ENCODE measurements at regions not wholly inside any gene's neighbourhood (a gene's known extent, or its start where the extent isn't known, plus 50 kb on each side); places are given as distances from the start of the nearest gene placed in this dataset.

- DNase-seq (ENCODE audit: low read depth in 1 of 2, low spot score in 2 of 2) (no peak), FAIRE-seq (no peak)
- Histone ChIP-seq H3K4me1 (replicated peaks in 1 of 4; ENCODE audit: control insufficient read depth in 3 of 4, insufficient read depth in 4 of 4, low read length in 3 of 4) (no peaks in the 10 kb centered on the region), H3K79me1 (ENCODE audit: low read depth, low read length) (no peaks in the 10 kb centered on the region), H2BK120ac (replicated peaks; ENCODE audit: low read depth, low read length) (no peak overlapping the region), H3K9me3 (ENCODE audit: insufficient read depth in 2 of 2, low read depth in 1 of 2, low read length in 1 of 2) (peaks cover 0 to 9% of the 10 kb centered on the region in 2 experiments; a peak in 1 of 4 replicates), H3K4me2 (ENCODE audit: insufficient read depth in 1 of 2, low read depth in 2 of 2, low read length in 2 of 2) (no peak overlapping the region), H2AFZ (ENCODE audit: low read length) (0 out of 2 replicates have a peak overlapping the region, but pooled peaks have one; percentile 2), H3K27ac (ENCODE audit: low read depth, low read length) (no peak overlapping the region), H4K91ac (replicated peaks; ENCODE audit: insufficient read length, low read length) (no peak overlapping the region), H3K23ac (ENCODE audit: insufficient read length) (no peak overlapping the region), H2BK15ac (ENCODE audit: low read length) (no peak overlapping the region), H3K79me2 (ENCODE audit: control insufficient read depth in 1 of 2, insufficient read depth in 2 of 2, low read length in 2 of 2) (no peaks in the 10 kb centered on the region), H3K14ac (ENCODE audit: insufficient read length) (no peak overlapping the region), H4K5ac (ENCODE audit: insufficient read length, low read depth, low read length) (no peak overlapping the region), H2AK5ac (ENCODE audit: low read depth, low read length) (no peak overlapping the region), H2BK20ac (ENCODE audit: low read length) (no peak overlapping the region), H4K8ac (ENCODE audit: extremely low read depth, insufficient read depth, low read length) (no peak overlapping the region), H3K27me3 (replicated peaks in 1 of 4; ENCODE audit: control insufficient read depth in 3 of 4, extremely low read depth in 1 of 4, insufficient read depth in 3 of 4, low read length in 3 of 4) (no peaks in the 10 kb centered on the region), H3K36me3 (ENCODE audit: control insufficient read depth in 2 of 4, insufficient read depth in 4 of 4, low read length in 3 of 4) (no peaks in the 10 kb centered on the region), H2BK12ac (ENCODE audit: low read depth, low read length) (no peak overlapping the region), H3K23me2 (ENCODE audit: low read depth, low read length) (no peaks in the 10 kb centered on the region), H3K9ac (replicated peaks in 1 of 4; ENCODE audit: extremely low read depth in 1 of 4, low read depth in 3 of 4, low read length in 3 of 4) (peak overlapping the region in 1 of 4 experiments; percentile 13; a peak in 1 of 7 replicates), H3K56ac (replicated peaks; ENCODE audit: insufficient read length, low read depth, low read length) (no peak overlapping the region), H2BK5ac (ENCODE audit: low read depth, low read length) (no peak overlapping the region), H3K4me3 (ENCODE audit: extremely low read depth in 1 of 4, insufficient read depth in 2 of 4, low read depth in 3 of 4, low read length in 4 of 4) (no peak overlapping the region), H3K4ac (replicated peaks; ENCODE audit: insufficient read length, low read depth, low read length) (no peak overlapping the region), H4K20me1 (replicated peaks in 1 of 2; ENCODE audit: control insufficient read depth in 1 of 2, insufficient read depth in 2 of 2, low read length in 2 of 2) (no peaks in the 10 kb centered on the region), H3K18ac (ENCODE audit: extremely low read depth, low read length) (no peak overlapping the region)
- WGBS, 2 experiments (ENCODE audit: extremely low coverage in 1 of 2, insufficient coverage in 1 of 2, insufficient read length in 1 of 2, insufficient replicate concordance in 2 of 2, low coverage in 1 of 2, low lambda C conversion rate in 2 of 2, missing lambda C conversion rate in 1 of 2), result 85% methylated on average over 1 of the region's 1 CpG; no CpG with 5 or more reads in 1 of the 2 experiments
- ChIA-PET CTCF (ENCODE audit: partially characterized antibody) (interaction anchor here (1.5 kb wide), 1 partner anchor 9 kb away, joined by 4 read pairs; no protein-coding TSS in a partner anchor), POLR2A (ENCODE audit: partially characterized antibody) (no interaction called here)
- TF ChIP-seq CHD1 (IDR thresholded peaks at IDR 0.05; ENCODE audit: low read depth, low read length) (no peak), EZH2 (IDR thresholded peaks at IDR 0.05; ENCODE audit: low read depth, low read length, severe bottlenecking) (no peak), RAD21 (IDR thresholded peaks at IDR 0.05 in 1 of 2, conservative IDR thresholded peaks at IDR 0.05 in 1 of 2; ENCODE audit: low read depth in 2 of 2, low read length in 2 of 2) (no peak), JUND (IDR thresholded peaks at IDR 0.05; ENCODE audit: low read length) (no peak)
Observed at GRCh38 chr2:116517936-116518335, 1296.6 kb upstream of the DDX18 start.

All from H1 (cell line).